GM12891 (cell line): ENCODE measurements at regions not wholly inside any gene's neighbourhood (a gene's known extent, or its start where the extent isn't known, plus 50 kb on each side); places are given as distances from the start of the nearest gene placed in this dataset.

ENCODE experiments used
- PAX5 ChIP-seq: IDR thresholded peaks from 2 replicates; pipeline ENCODE4 v1.6.1; 2011; ENCODE audit warnings: low read length, moderate library complexity, mild to moderate bottlenecking; ENCODE audit not compliant: insufficient read depth, severe bottlenecking
- POLR2A ChIP-seq: IDR thresholded peaks from 2 replicates; pipeline ENCODE4 v1.6.1; 2011; ENCODE audit warnings: low read depth, low read length, control low read depth
- POLR2AphosphoS5 ChIP-seq: IDR thresholded peaks from 2 replicates; pipeline ENCODE4 v1.6.1; 2011; ENCODE audit warnings: low read depth, low read length, control low read depth
- POU2F2 ChIP-seq: IDR thresholded peaks from 2 replicates; pipeline ENCODE4 v1.6.1; 2011; ENCODE audit warnings: low read depth, mild to moderate bottlenecking, control low read depth, low read length, moderate library complexity
- SPI1 ChIP-seq: IDR thresholded peaks from 2 replicates; pipeline ENCODE4 v1.6.1; 2011; ENCODE audit warnings: low read depth, low read length, control low read depth
- TAF1 ChIP-seq: IDR thresholded peaks from 2 replicates; pipeline ENCODE4 v1.6.1; 2011; ENCODE audit warnings: low read depth, low read length, control low read depth

DNA sequence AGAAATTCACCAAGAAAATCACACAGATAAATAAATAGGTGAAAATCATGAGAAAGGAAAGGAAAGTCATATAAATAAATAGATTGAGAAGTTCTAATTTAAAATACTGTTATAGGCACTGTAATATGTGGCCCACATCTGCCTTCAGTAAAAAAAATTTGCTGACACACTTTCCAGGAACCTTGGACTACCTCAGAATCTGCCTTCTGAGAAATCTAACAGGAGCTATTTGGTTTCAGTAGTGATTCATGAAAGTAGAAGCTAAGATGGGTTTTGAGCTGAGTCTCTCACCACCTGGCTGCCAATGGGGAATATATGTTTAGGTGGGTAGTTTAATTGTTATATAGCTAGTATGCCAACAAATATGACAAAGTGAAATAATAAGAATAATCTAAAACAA, 810.0 kb downstream of the RAB28 start:
- TF ChIP-seq POLR2AphosphoS5 (no peak), POLR2A (no peak), TAF1 (no peak), SPI1 (no peak), POU2F2 (no peak), PAX5 (no peak)
